Activated CD8-positive, alpha-beta memory T cell treated with anti-CD3 and anti-CD28 coated beads for 1 hour (primary cell): ENCODE measurements at regions not wholly inside any gene's neighbourhood (a gene's known extent, or its start where the extent isn't known, plus 50 kb on each side); places are given as distances from the start of the nearest gene placed in this dataset.

ENCODE experiments used
- DNase-seq, 2 donors: peaks; one replicate each; pipeline ENCODE4 v3.0.0-alpha.2; 2020; ENCODE audit warnings: low read depth in 1 of 2; ENCODE audit errors: extremely low read depth in 1 of 2

DNA sequence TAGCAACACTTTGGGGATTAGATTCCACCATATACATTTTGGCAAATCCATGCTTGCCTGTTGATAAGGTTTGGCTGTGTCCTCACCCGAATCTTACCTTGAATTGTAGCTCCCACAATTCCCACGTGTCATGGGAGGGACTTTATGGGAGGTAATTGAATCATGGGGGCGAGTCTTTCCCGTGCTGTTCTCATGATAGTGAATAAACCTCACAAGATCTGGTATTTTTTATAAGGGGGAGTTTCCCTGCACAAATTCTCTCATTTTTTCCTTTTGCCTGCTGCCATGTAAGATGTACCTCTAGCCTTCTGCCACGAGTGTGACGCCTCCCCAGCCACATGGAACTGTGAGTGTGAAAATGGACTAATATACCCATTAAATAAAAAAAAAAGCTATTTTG, 265.3 kb downstream of the MRPL39 start:
- no peak for DNase-seq

DNA sequence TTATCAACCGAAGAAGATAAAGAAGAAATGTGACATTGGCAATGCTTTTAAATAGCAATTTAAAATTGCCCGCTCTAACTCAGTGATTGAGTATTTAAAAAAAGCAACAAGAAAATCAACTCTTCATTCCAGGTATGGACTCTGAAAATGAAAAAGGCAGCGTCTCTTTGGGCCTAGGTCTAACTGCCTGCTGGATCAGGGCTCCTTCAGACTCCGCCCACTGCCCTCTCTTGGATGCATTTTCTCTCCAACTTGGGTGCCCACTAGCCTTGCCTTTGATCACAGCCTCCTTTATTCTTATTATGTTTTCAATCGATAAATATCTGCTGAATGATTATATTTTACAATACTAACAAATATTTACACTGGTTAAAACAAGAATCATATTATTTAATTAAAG, 268.9 kb downstream of the MRPL39 start:
- no peak for DNase-seq

DNA sequence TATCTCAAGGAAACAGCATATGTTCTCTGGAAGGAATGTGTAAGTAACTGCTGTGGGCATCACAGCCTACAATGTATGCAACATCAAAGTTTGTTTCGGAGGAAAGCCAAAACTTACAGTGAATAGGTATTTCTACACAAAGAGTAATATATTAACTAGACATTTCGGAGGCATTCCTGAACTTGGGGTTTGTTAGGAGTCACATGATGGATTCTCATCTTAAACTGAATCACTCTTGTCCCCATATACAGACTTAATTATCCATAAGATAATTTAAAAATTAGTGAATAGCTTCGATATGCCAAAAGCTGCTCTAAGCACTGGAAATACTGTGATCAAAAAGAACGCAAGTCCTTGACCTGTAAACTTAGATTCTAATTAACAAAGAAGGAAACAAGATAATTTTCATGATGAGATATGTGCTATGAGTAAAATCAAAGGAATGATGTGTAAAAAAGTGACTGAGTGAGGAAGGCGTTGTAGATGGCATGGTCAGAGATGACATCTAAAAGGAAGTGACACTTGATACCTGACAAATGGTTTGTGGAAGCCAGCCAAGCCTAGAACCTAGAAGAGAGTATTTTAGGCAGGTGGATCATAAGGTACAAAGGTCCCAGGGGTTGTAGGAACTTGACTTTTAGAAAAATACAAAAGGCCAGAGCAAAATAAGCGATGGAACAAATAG, 273.1 kb downstream of the MRPL39 start:
- no peak for DNase-seq

DNA sequence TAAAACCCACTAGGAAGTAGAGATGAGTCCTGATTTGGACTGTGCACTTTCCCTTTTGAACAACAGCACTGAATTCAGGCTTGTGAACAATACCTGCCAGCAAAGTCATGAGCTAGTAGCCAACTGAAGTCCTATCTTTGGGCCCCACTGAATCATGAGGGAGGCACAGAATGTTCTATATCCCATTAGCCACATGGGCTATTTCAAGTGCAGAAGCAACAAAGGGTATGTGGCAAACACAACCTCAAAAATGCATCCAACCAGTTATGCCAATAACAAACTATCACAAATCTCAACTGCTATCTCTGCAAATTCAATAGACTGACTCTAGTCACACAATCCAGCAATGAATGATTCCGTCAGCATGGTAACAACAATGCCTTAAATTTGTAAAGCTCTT, 276.0 kb downstream of the MRPL39 start:
- no peak for DNase-seq

DNA sequence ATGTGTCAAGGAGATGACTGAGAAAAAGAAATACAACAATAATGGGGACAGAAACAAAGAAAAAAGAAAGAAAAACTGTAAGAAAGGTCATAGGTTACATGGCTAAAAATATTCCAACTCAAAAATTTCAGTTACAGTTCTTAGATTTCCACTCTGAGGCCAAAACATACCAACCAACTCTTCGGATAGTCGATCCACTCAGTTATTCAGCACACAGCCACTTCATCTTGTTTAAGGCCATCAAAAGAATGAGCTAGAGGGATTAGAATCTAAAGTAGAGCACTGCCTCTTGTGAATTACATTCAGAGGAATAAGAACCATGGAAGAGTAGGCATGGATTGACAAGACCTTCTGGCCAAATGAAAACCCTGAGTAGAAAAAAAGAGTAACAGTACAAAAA, 277.0 kb downstream of the MRPL39 start:
- no peak for DNase-seq

DNA sequence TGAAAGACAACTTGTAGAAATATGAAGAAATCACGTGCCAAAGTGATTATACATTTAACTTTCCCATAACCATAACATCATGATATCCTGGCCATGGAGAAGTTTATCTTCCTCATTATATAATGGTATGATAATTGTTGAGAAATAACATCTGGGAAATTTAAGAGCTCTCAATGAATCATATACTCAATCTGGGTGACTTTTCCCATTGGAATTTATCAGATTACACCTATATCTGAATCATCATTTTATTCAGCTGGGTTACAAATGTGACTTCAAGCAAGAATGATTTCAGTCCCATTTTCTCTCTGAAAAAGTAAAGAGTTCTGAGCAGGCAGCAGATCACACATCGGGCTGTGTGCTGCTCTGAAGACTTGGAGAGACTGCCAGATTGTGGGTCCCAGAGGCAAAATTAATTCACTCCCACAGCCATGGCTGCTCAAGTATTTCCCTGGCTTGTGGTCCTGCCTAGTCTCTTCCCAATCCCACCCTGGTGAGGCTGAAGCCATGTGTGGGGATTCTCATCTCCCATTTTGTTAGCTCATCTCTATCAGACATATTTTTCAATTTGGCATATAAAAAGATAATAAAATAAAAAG, 278.0 kb downstream of the MRPL39 start:
- no peak for DNase-seq

DNA sequence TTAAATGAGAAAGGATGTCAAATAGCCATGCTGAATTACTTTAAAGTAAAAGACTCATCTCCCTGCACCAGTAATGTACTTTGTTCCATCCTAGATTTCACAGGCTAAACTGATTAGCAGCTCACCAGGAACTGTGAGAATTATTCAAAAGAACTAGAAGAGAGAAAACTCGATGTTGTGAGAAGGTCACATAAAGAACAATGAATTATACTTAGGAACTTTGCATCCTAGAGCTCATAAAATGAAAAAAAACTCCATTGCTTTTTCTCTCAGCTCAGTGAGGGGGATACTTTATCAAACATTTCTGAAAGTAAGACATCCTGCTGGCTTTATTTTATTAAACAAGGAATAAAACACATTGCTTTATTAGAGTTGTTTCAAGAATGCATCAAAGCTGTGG, 278.5 kb downstream of the MRPL39 start:
- no peak for DNase-seq

DNA sequence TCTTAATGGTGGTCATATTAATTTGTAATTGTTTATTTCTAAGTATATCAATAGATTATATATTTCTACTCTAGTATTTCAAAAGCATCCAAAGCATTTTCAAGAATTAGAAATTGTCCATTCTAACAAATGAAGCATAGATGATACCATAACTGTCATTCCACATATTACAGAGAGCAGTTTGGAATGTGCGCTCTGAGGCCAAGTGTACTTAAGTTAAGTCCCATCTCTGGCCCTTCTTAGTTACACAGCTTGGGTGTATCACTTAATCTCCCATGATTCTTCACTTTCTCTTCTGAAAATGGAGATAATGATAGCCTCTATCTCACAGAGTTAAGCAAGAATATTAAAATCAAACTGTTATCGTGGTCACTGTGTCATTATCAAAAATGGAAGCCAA, 281.1 kb downstream of the MRPL39 start:
- no peak for DNase-seq

DNA sequence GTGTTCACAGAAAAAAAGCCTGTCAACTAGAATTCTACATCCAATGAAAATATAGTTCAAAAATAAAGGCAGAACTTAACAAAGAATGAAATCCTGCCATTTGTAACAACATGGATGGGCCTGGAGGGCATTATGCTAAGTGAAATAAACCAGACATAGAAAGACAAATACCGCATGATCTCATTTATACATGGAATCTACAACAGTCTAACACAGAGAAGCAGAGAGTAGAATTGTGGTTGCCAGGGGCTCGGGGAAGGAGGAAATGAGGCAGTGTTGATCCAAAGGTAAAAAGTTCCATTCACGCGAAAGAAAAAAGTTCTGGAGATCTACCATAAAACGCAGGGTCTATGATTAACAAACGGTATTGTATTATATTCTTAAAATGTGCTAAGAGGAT, 282.6 kb downstream of the MRPL39 start:
- no peak for DNase-seq

DNA sequence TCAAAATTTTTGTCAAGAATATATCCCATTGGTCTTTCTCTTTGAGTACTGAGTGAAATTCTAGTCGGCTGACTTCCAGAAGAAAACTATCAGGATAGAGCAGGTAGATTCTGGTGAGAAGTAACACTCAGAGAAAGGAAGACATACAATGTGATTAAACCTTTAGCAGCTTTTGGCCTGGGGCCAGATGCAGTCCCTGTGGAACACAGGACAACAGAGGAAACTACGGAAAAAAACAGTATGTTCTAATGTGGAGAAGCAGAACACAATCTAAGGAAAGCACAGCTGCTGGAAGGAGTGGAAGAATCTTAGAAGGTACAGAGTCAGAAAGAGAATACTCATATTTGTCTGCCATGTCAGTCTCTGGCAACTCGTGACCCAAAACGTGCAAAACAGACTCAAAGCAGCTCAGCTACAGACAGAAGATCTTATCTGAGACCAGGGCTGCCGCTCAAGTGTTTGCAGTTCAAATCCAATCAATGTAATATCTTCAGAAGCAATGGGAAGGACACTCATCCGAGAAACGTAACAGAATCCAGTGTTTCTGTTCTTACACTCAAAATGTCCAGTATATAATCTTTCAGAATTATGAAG, 283.8 kb downstream of the MRPL39 start:
- no peak for DNase-seq

DNA sequence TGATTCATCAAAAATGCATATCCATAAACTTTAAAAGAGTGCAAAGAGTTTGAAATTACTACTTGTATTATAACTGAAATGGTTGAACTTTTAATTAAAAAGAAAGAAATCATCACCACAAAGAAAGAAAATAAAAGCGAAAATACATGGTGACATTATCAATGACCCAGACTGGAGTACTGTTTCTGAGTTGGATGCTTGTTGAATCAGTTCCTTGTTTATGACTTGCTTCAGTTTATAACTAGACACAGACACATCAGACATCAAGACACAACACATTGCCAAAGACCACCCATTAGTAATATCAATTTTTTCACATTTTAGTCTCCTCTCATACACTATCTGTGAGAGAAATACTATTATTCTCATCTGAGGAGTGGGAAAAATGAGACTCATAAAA, 293.0 kb downstream of the MRPL39 start:
- DNase-seq, result no peak

DNA sequence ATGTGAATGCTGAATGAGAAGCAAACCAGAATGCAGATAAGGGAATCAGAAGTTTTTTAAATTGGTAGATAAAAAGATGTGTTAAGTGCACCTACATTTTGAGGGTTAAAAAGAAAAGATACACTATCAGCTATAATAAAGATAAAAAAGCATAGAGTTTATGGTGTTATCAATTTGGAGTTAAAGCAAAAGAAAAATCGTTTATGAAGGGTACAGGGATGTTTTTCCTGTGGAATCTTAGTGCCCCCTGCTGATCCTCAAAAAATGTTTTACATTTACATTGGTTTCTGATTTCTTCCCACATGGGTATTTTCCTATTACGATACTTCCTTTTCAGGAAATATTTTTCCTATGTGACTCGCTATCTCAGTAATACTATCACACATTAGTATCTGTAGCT, 293.5 kb downstream of the MRPL39 start:
- no peak for DNase-seq

DNA sequence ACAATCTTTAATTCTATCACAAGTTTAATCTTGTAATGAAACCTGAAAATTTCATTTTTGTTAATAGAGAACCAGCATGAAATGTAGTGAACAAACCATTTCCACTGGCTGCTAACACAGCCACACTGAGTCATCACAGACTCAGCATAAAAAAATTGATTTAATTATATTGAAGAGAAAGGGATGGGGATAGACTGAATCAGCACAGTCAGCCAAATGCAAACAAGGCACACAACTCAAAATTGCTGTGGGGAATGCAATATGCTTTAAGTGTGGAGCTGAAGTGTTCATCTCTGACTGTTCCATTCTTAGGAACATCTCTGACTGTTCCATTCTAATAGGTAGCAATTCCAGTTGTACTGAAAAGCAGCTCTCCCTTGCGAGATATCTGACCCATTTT, 299.8 kb downstream of the MRPL39 start:
- DNase-seq, result no peak

DNA sequence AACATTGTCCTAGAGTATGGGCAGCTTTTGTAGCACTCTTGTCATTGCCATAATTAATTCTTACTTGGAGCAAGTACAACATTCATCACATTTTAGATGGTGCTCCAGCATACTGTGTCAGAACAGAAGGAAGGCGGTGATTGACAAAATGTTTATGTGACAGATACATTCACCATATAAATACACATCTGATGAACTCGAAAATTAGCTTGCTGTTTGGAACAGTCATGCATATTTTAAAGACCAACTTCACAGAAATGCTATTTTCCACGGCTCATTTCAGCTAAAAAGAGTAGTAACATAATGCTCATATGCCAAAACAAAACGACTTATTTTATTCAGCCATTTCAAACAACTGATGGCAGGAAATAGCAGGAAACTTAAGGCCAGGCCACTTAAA, 302.7 kb downstream of the MRPL39 start:
- DNase-seq, result no peak

DNA sequence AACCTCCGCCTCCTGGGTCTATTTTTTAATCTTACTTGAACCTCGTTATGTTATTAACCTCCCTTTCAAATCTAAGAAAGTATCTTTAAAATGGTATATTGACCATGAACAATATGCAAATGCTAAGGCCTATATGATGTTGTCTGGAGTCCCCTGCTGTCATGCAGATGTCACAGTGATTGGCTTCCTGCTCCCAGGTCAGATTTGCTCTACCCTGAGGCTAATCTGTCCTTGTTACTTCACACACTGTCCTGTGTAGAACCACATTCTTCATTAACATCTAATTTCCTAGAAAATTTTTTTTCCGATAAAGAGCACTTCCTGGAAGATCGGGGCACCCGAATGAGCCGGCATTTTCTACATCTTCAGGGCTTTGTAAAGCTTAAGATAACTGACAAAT, 306.6 kb downstream of the MRPL39 start:
- DNase-seq, result no peak

DNA sequence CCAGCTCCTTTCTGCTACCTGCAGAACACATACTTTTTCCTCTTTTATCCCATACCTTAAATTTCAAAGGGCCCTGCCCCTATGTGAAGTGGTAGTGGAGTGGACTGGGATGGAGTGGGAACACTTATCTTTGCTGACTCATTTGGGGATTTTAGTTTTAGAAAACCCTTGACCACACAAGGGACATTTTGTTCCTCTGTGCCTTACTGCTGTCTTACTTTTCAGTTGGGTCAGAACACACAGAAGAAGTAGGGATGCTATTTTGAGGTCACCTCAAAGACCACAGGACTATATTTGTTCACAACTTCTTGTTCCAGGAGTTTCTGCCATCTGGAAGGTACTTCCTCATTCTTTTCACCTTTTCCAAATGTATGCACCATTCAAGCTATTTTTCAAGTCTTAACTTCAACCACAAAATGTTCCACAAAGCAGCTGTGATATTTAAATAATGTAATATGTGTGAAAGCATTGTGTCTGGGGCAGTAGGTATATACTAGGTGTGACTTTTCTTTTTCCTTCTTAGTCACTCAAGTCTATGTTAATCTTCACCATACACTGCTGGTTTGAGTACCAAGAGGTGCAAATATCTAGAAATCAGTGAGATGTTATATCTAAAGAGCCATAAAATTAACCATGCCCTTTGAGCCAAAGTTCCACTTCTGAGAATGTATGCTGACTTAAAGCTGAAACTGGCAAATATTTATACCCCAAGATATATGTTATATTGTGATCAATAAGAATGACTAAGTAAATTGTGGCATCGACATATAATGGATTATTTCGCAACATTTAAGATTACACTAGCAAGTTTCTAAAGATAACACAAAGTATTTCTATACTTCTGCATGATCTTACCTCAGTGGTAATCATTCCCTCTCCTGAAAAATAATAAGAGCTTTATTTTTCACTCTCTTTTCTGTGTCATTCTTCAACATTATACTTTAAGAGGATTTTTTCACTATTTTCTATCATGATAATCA, 308.5 kb downstream of the MRPL39 start:
- no peak for DNase-seq

DNA sequence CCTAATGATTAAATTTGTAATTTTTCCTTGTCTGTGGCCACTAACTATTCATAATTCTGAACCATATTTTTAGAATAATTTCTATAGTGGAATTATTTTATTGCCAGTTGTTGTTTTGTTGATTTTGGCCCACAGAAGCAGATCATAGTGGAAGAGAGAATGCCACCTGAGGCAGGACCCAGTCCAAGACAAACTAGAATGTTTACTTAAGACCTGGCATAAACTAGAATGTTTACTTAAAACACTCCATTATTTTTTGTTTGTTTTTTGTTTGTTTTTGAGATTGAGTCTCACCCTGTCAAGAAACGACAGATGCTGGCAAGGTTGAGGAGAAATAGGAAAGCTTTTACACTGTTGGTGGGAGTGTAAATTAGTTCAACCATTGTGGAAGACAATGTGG, 310.2 kb downstream of the MRPL39 start:
- DNase-seq, result no peak

DNA sequence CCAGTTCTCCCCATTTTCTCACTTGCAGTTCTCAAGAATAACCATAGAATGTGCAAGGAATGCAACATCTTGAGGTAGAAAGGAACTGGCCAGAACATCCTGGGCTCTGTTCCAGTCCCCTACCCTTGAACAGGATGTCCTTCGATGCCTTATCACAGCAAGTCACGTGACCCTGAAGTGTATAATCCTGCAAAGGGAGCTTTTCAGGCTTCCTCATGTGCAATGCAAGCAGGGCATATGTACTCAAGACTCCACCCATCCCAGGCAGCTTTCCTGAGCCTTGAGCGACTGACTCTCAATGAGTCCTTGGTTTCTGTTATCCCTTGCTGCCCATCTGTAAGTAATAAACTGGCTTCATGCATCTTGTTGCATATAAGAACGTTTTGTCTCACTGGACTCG, 311.0 kb downstream of the MRPL39 start:
- DNase-seq, result no peak

DNA sequence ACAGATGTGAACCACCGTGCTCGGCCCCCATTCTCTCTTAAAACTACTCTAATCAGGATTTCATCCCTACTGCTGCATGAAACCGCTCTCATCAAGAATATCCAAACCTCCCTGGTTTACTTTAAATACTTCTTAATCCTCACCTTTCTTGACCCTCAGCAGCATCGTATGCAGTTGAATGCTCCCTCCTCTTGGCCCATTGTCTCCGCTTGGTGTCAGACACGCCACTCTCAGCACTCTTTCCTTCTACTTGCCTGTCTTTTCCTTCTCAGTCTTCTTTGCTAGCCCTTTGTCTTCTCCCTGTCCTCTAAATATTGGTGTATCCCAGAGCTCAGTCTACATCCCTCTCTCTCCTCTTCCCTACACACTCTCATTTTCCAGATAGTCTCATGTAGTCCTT, 314.9 kb downstream of the MRPL39 start:
- no peak for DNase-seq

DNA sequence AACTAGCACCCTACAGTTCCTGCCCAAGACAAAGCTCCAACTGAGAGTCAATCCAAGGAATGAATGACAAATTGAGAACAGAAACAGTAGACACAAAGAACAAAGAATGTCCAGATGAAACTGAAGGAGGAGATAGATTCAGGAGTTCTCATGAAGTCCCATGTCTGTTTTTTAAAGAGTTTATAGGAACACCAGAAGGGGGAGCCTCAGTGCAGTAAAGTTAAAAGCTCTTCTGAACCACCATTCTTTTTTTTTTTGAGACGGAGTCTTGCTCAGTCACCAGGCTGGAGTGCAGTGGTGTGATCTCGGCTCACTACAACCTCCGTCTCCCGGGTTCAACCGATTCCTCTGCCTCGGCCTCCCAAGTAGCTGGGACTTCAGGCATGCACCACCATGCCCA, 323.6 kb downstream of the MRPL39 start:
- no peak for DNase-seq

DNA sequence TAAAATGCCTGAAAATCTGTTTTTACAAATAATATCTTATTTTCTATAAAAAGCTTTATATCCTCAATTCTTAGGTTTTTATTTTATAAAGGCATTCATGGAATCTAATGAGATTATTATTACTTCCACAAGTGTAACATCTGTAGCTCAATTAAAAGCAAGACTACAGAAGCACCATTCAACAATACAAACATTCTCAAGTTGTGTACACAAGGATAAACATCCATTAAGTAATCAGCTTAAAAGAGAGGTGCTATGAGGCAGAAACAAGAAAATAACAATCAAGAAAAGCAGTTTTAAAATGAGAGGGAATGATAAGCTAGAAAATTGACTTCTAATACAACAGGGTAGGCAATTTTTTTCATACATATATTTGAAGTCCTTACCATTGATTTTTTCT, 326.1 kb downstream of the MRPL39 start:
- no peak for DNase-seq

DNA sequence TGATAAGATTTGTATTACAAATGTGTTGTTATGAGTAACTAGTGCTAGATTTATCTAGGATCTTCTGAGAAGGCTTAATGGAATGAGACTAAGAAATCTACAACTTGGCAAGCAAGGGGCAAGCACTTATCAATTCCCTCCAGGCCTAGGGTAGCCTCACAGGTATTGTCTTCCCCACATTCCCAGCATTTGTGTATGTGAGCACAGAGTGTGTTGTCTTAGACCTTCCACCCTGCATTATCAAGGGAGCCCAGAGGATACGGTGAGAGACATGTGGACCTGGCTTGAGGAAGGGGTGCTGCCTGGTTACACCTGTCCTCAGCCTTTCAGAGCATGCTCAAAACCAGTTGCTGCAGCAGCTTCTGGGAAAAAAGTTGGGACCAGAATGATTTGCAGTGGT, 327.2 kb downstream of the MRPL39 start:
- DNase-seq, result no peak
